ENCODE measurements at regions not wholly inside any gene's neighbourhood (a gene's known extent, or its start where the extent isn't known, plus 50 kb on each side); places are given as distances from the start of the nearest gene placed in this dataset.

- no peak for TF ChIP-seq YY1 (IDR thresholded peaks at IDR 0.05; ENCODE audit: insufficient read depth, insufficient read length)
- no peak for TF ChIP-seq SUZ12 (IDR thresholded peaks at IDR 0.05; ENCODE audit: extremely low read depth, insufficient read depth, insufficient read length)
- TF ChIP-seq ZNF274 (IDR thresholded peaks at IDR 0.05; ENCODE audit: low read depth, low read length): no peak
Observed at GRCh38 chr6:8174571-8174970, 72.2 kb upstream of the EEF1E1 start.

Measured in NT2/D1 (cell line).